ENCODE measurements at regions not wholly inside any gene's neighbourhood (a gene's known extent, or its start where the extent isn't known, plus 50 kb on each side); places are given as distances from the start of the nearest gene placed in this dataset.

- no peak for DNase-seq (ENCODE audit: low read depth)
Measured at GRCh38 chr6:140908505-140908904, 1224.2 kb upstream of the GJE1 start.

DNA sequence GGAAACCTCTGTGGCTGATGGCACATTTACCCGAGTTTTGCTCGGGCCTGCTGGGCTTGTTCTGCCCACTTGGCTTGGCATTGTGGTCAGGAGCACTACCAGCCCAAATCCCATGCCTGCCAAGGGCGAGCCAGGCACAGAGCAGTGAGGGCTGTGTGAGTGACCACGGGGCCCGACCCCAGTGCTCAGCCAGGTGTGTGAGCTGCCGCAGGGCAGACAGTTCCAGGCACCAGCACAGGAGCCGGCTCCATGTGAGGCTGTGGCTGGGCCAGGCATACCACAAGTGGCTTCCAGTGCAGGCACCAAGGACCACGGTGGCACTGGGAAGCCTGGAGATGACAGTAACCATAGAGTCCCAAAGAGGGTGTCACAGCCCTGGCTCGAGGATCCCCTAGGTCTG is 1225.5 kb upstream of the GJE1 start:
- no peak for DNase-seq (ENCODE audit: low read depth)

DNA sequence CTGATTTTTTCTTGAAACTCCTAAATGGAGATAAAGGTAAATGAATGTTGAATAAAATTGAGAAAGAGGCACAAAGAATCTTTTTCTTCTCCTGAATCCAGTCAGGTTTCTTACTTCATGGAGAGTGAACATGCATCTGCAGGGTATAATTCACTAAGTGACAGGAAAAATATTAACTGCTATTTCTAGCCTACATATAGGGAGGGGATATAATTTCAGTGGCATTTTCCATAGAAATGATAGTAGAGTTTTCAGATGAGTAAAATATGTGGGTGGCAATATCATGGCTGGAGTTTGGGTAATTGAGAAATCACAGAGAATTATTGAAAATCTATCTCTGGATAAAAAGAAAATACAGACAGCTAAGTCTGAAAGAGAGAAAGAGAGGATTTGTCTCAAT is 1227.0 kb upstream of the GJE1 start:
- DNase-seq (ENCODE audit: low read depth): no peak

DNA sequence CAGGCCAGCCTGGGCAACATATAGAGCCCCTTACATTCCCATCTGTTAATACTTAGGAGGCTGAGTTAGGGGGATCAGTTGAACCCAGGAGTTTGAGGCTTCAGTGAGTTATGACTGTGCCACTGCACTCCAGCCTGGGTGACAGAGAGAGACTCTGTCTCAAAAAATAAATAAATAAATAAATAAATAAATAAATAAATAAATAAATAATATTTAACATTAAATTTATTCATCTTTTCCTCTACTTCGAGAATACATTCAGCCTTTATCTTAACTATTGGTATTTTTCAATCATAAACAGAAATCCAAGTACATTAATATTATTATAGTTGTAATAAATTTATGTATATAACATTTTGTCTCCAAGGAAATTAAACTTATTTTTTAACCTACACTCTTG is 1227.7 kb upstream of the GJE1 start:
- DNase-seq (ENCODE audit: low read depth): no peak

DNA sequence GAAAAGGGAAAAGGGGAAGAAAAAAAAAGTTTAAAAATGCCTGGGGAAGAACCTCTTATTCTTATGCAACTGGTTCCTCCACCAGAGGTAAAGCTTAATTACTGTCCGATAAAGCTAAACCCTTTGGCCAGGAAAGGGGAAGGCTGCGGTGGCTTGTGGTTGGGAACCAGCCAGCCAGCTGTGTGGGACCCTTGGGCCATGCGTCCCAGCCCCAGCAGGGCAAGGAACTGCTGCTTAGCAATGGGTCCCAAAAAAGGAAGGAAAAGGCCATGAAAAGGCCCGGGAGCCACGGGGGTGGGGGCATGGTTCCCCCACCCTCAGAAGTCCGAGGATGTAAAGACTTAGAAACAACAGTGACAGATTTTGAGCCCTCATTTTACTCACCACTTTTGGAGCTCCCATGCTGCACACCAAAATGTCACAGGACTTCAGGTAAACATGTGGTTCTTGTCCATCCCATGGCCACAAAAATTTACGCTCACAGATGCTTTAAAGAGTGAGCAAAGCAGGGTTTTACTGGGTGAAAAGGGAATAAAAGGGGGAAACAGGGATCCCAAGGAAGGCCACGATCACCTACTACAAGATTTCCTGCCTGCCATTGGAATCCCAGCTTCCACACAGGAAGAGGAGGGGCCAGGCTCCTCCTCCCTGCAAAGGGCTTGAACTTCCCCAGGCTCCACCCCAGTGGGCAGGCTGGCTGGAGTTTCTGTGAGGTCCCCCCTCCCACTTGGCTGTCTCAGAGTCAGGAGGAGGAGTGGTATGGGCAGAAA is 1234.7 kb upstream of the GJE1 start:
- no peak for DNase-seq (ENCODE audit: low read depth)

DNA sequence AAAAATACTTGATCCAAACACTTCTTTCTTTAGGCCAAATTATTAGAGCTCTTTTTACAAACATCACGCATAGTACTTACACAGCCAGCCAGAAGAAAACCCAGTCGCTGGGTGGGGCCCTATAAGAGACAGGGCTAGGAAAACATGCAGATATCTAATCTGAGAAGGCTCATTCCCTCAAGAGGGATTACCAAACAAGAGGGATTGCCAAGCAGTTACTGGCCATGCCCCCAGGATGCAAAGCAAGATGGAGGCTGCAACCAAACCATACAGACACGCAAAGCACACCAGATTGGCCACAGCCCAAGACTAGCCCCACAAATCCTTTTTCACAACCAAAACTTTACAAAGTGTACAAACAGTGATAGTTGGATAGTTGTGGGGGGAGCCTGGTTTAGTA is 1235.4 kb upstream of the GJE1 start:
- no peak for DNase-seq (ENCODE audit: low read depth)

DNA sequence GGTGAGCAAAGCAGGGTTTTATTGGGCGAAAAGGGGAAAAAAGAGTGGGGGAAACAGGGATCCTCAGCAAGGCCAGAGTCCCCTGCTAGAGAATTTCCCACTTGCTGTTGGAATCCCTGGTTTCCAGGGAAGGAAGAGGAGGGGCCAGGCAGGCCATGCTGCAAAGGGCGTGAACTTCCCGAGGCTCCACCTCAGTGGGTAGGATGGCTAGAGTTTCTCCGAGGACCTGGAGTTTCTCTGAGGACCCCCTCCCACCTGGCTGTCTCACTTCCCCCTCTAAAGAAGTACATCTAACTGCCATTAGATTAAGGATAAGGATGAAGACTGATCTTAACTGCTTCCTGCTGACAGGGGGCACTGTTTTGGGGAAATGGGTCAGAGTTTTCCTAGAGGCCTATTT is 1239.3 kb upstream of the GJE1 start:
- no peak for DNase-seq (ENCODE audit: low read depth)

- no peak for DNase-seq (ENCODE audit: low read depth)
Measured at GRCh38 chr6:140879946-140880345, 1252.8 kb upstream of the GJE1 start.

DNA sequence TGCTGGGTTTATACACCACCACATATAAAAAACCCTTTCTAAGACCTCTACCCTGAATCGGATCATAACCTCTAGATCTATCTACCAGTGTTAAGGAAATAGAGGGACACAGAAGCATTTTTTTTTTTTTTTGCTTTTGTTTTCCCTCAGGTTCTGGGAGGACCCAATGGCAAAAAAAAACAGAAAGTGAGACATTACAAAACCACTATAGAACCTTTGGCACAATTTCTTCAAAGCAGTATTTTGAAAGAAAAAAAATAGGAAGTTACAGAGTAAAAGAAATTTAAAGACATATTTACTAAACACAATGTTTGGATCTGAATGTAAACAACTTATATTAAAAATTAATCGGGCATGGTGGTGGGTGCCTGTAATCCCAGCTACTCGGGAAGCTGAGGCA is 1258.7 kb upstream of the GJE1 start:
- DNase-seq (ENCODE audit: low read depth): no peak

- DNase-seq (ENCODE audit: low read depth): no peak
Measured at GRCh38 chr6:140872885-140873284, 1259.8 kb upstream of the GJE1 start.

DNA sequence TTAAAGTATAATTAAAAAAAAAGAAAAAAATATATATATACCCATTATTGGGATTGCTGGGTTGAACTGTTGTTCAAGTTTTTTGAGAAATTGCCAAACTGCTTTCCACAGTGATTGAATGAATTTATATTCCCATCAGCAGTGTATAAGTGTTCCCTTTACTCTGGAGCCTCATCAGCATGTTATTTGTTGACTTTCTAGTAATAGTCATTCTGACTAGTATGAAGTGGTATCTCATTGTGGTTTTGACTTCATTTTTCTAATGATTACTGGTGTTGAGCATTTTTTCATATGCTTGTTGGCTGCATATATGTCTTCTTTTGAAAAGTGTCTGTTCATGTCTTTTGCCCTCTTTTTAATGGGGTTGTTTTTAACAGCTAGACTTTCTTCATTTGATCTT is 1260.8 kb upstream of the GJE1 start:
- DNase-seq (ENCODE audit: low read depth): no peak

GRCh38 chr6:140867336-140867735 is 1265.4 kb upstream of the GJE1 start:
- no peak for DNase-seq (ENCODE audit: low read depth)

DNA sequence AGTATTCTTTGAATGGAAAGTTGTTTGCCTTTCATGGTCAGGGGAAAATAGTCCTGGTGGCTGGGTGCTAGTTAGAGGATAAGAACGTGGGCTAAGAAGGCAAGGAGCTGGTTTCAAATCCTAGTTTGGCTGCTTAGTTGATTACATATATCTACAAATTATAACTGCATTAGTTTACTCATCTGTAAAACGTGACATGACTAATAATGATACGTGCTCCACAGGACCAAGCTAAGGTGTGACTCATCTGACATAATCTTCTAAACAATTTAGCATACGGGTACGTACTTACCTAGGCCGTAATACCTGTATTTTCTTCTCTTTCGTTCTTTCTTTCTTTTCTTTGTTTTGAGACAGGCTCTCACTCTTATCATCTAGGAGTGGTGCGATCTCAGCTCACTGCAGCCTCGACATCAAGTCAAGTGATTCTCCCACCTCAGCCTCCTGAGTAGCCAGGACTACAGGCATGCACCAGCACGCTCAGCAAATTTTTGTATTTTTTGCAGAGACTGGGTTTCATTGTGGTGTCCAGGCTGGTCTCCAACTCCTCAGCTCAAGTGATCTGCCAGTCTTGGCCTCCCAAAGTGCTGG is 1274.2 kb upstream of the GJE1 start:
- DNase-seq (ENCODE audit: low read depth): no peak

DNA sequence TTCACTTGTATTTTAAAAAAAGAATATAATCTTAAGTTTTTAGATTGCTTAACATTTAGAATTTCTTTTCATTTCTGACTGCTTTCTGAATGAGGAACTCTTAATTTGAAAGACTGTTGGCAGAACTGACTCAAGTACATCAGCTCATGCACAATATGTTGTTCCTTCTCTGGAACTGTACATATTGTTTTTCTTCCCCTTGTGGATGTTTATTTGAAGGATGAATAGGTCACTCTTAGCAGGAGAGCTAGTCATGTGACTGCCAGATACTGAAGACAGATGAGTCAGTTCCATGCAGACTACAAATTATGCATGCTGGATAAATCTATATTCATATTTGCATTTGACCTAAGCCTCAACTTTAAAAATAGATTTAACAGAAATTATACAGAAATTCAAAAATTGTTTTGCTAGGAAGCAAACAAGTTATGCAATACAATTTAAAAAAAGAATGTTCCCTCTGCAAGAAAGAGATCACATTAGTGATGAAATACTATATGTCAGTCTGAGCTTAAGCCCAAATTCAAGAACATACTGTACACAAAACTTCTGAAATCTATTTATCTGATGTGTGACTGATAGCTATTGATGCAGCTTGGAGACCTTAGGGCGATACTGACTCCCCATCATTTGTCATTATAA is 1274.9 kb upstream of the GJE1 start:
- no peak for DNase-seq (ENCODE audit: low read depth)

DNA sequence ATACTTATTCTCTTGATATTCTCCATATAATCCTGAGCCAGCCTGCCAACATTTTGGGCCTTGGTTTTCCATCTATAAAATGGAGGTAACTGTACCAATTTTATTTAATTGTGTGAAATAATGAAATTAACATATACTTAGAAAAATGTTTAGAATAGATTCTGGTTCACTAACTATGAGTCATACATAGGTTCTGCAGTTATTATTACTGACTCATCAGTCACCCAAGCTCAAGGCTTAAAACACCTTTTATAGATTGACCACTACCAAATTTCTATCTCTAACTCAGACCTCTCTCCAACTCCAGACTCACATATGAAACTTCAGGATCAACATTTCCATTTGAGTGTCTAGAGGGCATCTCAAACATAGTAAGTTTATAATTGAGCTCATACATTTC is 1277.2 kb upstream of the GJE1 start:
- DNase-seq (ENCODE audit: low read depth): no peak

DNA sequence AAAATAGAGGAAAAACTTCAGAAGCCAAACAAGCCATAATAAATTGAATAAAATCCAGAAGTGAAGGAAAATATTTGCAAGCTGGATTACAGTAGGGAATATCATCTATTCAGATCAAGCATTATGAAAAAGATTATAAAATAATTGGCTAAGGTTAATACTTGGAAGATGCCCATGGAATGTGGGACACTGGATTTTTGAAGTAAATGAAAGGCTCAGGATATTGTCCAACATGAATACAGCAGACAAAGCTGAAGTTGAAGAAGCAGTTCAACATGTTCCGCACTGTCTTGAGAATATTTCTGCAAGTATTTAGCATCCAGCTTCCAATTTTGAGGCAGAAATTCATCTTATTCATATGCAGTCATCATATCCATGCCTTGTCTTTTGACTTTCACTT is 1278.4 kb upstream of the GJE1 start:
- no peak for DNase-seq (ENCODE audit: low read depth)

GRCh38 chr6:140850438-140850837 is 1282.3 kb upstream of the GJE1 start:
- DNase-seq (ENCODE audit: low read depth): no peak

- DNase-seq (ENCODE audit: low read depth): no peak
Measured at GRCh38 chr6:140849456-140849855, 1283.3 kb upstream of the GJE1 start.

DNA sequence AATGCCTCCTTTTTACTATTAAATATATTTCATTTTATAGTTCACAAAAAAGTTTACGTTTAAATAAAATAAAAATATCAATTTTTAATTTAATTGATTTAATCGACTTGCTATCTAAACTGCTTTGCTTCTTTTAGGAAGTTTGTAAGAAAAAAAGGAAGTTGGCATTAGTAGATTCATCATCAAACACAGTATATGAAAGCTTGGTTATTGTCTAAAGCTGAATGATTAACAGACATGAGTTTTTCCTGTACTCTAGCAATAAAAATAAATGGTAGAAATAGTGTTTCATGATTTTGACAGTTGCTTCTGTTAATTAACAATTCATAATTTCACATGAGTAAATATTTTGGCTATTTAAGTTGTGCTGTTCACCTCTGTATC is 1285.5 kb upstream of the GJE1 start:
- no peak for DNase-seq (ENCODE audit: low read depth)

DNA sequence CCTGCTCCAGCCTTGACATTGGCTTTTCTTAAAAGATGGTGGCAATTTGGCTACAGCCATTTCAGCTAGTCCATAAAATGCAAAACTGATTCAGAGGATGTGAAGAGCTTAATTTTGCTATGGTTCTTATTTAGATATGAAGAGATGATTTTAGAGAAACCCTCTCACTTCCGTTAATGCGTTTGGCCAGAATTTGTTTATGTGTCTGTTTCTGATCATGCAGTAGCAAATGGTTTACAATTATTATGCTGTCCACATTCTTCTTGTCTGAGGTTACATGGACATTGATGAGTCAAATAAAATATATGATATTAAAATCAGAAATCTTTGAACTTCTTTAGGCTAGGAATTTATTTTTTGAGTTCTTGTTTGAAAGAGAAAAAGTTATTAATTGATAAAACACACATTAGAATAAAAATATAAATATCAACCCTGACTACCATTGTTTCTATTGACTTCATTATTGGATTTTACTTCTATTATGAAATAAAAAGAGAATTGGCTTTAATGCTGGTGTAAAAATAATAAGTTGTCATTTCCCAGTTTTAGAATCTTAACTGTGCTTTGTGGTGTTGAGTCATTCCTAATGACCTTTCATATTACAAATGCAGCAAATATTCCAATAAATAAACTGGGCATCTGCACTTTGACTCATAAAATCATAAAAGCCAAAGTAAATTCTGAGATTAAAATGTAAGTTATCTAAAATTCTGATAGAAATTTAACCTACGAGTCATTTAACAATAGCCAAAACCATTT is 1286.0 kb upstream of the GJE1 start:
- peak; percentile 76 for DNase-seq (ENCODE audit: low read depth)

GRCh38 chr6:140845701-140846100 is 1287.0 kb upstream of the GJE1 start:
- no peak for DNase-seq (ENCODE audit: low read depth)

DNA sequence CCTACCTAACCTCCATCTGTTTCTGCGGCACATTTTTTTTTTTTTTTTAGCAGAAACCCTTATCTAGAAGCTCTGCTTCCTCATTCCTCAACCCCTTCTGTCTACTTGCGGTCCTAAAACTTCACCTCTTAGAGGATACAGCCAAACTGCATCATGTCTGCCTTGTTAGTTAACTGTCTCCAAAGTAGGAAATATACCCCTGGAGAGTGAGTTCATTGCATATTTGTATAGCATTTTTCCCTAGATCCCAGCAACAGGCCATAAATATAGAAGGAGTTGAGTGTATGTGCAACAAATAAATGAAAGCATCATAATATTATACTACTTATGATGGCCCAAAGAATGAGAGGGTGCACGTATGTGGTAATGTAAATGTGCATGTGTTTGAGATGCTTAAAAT is 1288.6 kb upstream of the GJE1 start:
- no peak for DNase-seq (ENCODE audit: low read depth)

DNA sequence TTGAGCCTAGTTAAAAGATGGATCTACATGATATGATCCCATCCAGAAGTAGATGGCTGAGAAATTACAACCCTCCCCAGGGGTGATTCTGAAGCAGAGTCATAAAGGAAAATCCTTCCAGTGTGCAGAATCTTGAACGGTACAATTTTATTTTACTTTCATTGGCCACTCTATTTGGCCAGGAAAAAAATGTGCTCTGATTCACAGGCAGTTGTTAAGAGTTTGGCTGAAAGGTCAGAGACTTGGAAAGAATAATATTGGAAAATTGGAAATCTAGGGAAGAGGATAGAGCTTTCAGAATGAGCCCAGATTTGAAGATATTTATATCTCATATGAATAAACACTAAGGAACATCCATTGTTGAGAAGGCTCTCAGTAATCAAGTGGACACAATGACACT is 1299.3 kb upstream of the GJE1 start:
- DNase-seq (ENCODE audit: low read depth): no peak
